Stimulated activated CD8-positive, alpha-beta memory T cell treated with anti-CD3 and anti-CD28 coated beads, Interleukin-15, amount 100 ng/mL, for 48 hours (primary cell): ENCODE measurements at regions not wholly inside any gene's neighbourhood (a gene's known extent, or its start where the extent isn't known, plus 50 kb on each side); places are given as distances from the start of the nearest gene placed in this dataset.

Experiments
- DNase-seq, 2 donors: peaks; one replicate each; pipeline ENCODE4 v3.0.0-alpha.2; 2020; ENCODE audit warnings: low read depth in 2 of 2

GRCh38 chr9:99326917-99327189 is 104.8 kb downstream of the SEC61B start:
- DNase-seq: no peak

DNA sequence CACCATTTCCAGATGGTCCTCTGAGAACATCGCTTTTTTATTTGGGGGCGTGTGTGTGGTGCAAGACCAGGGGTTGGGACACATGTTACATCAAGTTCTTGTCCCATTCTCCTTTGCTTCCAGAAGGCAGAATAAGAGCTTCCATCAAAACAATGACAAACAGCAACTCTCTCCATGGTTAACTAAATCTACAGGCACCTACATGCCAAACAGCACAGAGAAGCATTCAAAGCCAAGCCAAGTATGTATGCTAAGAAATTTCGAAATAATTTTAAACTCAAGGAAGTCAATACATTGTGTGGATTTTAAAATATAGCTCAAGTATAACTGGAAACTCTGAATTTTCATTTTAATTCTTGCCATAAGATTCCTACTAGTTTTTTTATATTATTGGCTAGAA is 105.6 kb downstream of the SEC61B start:
- DNase-seq: no peak

GRCh38 chr9:99335280-99335679 is 113.2 kb downstream of the SEC61B start:
- no peak for DNase-seq

- no peak for DNase-seq
Observed at GRCh38 chr9:99336005-99336404, 113.9 kb downstream of the SEC61B start.

DNA sequence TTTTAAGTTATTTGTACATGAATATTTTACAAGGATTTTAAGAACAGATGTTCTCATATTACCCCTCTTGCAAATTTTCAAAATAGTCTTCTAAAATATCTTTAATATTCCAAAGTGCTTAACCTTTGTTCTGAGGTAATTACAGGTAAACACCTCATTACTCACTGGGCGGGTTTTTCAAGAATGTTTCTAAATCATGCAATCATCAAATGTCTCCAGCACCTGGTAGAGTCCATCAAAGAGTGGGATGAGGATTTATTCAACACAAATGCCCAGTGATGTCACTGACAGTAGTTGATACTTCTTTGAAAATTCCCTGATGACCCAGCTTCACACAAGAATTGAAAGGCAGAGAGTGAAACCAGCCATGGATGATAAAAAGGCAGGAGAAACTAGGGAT is 114.4 kb downstream of the SEC61B start:
- no peak for DNase-seq

DNA sequence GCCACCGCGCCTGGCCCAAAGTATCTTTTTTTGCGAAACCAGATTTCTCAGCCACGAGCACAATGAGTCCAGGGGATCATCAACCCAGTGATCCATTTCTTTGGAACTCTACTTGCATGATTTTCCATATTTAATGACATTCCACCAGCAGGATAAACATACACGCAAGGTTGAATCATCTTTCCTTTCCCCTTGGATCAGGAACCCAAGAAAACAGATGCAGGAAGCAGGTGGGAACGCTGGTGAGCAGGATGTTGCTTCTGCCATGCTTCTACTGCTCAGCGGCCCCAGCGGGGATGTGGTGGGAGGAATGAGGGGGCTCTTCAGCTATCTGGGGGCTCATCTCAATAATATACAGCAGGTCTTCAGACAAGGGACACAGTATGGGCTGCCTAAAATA is 118.2 kb downstream of the SEC61B start:
- DNase-seq: no peak

DNA sequence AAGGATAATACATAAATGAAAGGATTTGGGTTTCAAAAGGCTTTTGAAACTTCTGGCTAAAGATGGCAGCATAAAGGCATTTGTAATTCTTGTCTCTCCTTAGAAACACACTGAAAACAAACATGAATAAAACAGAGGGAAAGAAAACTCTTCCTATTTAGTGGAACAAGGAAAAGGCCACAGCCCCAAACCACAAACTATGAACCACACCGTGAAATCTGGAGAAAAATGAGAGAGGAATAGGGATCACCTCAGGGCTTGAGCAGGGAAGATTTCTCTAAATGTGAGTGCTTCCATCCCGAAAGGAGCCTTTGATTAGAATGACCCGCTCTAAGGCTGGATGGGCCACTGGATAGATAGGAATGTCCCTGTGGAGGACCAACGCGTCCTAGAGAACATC is 119.6 kb downstream of the SEC61B start:
- no peak for DNase-seq

DNA sequence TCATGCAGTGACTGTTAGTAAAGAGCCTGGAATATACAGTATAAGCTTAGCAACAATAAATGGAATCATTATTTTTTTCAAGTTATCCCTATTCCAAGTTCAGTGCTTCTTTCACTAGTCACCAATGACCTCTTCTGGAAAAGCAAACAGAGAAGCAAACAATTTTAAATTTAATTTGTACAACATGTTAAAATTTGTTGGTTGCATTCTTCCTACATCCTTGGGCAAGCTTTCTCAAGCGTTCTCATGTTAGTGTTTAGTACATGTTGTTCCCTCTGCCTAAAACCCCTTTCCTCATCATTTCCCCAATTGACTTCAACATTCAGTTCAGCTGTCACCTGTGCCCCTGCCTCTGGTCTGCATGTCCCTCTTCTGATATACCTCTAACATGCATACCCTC is 123.4 kb downstream of the SEC61B start:
- no peak for DNase-seq

DNA sequence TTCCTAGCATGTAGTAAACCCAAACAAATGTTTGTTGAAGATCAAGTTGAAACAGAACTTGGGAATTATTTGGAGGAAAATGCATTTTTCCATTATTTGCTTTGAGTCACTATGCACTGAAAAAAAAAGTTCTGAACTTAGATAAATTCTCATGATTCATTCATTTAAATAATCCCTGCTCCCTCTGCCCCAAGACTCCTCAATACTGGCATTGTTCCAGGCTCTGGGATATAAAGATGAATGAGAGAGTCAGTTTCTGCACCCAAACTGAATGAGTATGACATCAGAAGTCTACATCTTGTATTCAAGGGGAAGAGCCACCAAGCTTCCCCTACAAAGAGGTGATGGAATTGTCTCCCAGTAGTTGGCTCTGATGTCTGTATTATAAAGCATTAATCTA is 123.9 kb downstream of the SEC61B start:
- no peak for DNase-seq

GRCh38 chr9:99347568-99347967 is 125.5 kb downstream of the SEC61B start:
- DNase-seq: no peak

DNA sequence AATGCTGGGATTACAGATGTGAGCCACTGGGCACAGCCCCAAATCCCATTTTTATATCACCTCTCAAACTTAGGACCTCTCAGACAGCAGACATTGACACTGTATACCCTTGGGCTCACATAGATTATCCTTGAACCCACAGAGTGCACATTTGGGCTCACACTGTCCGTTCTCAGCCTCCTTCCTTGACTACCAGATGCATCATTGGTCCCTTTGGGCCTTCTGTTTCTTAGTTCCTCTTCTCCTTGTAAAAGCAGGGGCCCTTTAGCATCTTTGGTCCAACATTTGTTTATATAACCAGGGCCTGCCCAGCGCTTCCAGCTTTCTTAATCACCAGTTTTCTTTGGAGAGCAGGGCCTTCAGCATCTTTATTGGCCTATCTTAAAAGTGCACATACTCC is 126.2 kb downstream of the SEC61B start:
- no peak for DNase-seq

DNA sequence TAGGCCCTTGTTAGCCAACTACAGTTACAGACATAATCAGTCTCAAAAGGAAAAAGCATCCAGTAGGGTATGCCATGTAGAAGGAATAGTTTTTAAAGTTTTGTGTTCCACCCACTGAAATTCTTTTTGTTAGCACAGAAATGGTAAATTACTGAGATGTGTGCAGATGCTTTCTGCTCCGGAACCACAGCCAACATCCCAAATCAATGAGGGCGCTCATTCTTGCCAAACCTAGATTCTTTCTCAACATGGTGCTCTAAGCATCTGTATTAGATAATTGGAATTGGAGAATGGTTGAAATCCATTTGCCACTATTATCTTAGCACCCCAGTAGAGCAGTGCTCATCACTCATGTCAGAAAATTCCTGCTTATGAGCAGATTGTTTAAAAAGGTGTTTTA is 127.8 kb downstream of the SEC61B start:
- DNase-seq: no peak

DNA sequence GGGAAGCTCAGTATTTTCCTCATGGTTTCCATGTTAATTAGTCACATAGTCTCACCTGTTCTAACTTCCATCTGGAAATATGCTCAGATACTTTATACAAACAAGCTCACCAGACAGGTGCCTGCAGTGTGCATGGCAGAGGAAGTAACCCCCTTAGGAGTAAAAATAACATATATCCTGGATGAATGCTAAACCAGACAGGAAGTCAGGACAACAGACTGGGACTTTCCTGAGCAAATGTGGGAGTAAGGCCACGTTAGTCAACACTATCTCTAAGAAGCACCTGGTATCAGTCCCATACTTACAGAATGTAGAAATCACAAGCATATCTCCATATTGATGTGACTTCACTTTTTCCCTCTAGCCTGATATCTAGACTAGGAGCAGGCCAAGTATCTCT is 128.4 kb downstream of the SEC61B start:
- DNase-seq: no peak

GRCh38 chr9:99351647-99352046 is 129.6 kb downstream of the SEC61B start:
- DNase-seq: no peak

DNA sequence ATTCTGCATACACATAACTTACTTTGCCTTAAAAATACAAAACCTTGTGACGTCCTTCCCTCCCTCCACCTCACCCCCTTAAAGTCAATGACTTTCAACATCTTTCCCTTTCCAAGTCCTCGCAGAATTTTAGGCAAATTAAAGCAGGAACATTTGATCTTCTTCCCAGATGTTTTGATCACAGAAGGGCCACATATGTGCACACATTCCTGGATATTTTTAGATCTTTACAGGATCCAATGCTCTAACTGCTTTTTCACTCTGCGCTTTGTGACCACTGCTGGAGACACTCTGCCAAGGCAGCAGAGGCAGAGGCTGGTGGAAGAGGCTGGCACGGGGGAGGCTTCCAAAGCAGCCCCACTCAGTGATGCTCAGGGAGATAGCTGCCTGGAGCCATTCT is 130.7 kb downstream of the SEC61B start:
- no peak for DNase-seq

DNA sequence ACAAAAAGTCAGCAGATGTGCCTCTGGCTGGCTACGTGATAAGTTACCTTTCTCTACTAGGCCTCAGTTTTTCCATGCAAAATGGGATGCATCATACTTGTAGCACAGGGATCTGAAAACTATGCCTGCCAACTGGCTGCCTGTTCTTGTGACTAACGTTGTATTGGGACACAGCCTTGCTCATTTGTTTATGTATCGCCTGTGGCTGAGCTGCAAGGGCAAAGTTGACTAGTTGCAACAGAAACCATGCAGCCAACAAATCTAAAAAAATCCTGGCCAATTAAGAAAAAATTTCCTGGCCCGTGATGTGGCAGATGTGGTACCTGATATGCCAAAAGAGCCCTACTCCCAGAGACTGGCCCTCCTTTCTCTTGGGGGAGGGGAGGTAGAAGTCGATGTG is 131.3 kb downstream of the SEC61B start:
- no peak for DNase-seq

DNA sequence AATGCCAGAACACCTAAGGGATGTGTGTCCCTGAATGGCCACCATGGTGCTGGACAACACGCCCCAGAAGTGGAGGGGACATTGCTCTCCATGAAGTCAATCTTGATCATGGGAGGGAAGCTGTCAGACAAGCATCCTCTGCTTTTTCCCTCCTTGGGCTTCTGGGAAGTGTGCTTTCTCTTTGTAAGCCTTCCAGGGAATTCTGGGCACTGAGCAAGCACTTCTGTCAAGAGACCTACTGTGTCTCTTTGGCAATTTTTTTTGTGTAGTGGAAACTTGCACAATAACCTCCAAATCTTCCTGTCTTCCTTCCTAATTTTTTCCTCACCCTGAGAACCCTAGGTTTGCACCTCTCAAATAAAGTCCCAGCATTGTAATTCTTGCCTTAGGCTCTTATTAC is 132.0 kb downstream of the SEC61B start:
- DNase-seq: no peak

DNA sequence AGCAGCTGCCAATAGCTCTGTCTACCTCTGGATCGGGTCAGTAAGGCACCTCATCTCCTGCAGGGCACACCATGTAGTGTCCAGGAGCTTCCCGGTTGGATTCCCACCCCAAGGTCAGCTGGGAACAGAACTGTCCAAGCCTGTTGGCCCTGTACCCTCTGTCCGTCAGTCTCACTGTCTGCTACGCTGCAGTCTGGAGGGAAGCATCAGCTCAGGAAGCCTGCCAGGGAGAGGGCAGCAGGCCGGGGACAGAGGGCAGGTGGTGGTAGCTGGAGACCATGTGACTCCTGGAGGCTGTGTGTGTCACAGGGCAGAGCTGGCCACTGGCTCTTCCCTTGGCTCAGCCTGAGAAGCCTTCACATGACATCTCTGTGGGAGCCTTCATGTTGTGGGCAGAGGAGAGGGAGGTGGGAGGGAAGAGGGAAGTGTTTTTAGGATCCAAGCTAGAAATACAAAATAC is 134.5 kb downstream of the SEC61B start:
- no peak for DNase-seq

DNA sequence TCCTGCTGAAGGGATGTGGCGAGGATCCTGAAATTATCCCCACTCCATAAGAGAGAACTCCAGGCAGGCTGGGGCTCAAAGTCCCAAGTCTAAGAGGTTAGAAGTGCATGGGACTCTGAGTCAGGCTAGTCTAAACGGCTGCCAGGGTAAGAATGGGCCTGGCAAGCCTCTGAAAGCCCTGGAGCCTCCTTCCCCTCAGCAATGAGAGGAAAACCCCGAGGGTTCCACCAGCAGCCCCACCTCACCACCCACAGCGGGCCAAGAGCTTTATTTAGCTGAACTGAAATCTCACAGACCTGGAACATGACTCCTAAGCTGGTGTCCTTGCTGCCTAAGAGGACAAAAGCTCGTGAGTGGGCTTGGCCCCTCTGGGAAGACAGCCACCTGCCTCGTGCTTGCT is 135.5 kb downstream of the SEC61B start:
- DNase-seq: no peak

GRCh38 chr9:99358668-99359067 is 136.6 kb downstream of the SEC61B start:
- no peak for DNase-seq

DNA sequence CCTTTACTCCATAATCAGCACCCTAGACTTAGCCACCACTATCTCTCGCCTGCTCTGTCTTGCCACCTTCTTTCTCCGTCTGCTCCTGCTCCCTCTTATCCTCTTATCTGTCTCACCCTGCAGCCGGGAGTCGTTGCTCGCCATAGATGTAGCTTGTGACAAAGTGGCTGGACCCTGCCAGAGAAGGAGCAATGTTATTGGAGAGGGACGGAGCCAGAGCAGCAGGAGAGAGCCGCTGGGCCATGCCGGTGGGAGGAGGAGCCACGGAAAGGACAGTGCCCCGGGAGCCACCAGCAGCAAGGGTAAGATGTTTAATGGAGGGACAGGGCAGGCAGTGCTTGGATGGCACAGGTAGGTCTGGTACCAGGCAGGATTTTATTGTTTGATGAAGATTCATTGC is 137.3 kb downstream of the SEC61B start:
- no peak for DNase-seq

GRCh38 chr9:99360026-99360425 is 137.9 kb downstream of the SEC61B start:
- no peak for DNase-seq

GRCh38 chr9:99361817-99362216 is 139.7 kb downstream of the SEC61B start:
- DNase-seq: no peak

- no peak for DNase-seq
Observed at GRCh38 chr9:99362321-99362720, 140.2 kb downstream of the SEC61B start.

GRCh38 chr9:99363509-99363908 is 141.4 kb downstream of the SEC61B start:
- DNase-seq: no peak
